RPMI7951 (cell line): ENCODE measurements at regions not wholly inside any gene's neighbourhood (a gene's known extent, or its start where the extent isn't known, plus 50 kb on each side); places are given as distances from the start of the nearest gene placed in this dataset.
"Not testable (repeated sequence)": the region's sequence is repeated elsewhere in the genome, so short reads cannot be mapped to it uniquely, and the experiment has no call there.

ENCODE experiments used
- DNase-seq: peaks from one replicate; pipeline ENCODE4 v3.0.0-alpha.2; 2012; ENCODE audit warnings: low read depth

DNA sequence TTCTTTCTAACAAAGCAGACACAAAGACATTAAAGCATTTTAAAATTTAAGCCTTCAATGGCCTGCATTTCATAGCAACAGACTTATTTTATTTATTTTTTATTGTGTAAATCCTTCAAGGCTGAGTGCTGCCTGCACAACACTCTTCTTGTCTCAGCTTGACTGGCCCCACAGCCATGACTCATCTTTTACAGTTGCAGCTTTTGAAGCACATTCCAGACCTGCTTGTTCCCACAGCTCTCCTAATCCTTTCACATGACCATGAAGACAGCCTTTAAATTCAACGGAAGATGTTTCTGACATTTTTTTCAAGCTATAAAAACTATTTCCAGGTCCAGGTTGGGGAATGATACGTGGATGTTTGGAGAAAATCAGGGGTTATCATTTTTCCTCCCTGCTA lies 276.9 kb upstream of the TACR3 start:
- DNase-seq = peak; percentile 58

DNA sequence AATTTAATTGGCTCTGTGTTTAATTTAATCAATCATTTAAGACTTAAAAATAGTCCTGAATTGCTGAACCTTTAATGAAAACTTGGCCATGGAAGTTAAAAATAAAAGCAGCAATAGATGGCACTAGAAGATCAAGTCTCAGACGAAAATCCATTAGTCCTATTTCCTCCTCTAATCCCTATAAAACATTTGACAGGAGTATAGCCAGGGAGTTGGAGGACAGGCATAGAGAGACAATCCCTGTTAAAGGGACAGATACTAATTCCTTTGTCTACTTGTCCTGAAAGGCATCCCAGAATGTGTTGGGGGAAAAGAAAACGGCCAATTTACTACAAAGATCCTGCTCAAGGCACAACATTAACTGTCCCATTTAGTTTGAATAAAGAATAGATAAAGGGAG lies 276.3 kb upstream of the TACR3 start:
- DNase-seq = peak; percentile 18

DNA sequence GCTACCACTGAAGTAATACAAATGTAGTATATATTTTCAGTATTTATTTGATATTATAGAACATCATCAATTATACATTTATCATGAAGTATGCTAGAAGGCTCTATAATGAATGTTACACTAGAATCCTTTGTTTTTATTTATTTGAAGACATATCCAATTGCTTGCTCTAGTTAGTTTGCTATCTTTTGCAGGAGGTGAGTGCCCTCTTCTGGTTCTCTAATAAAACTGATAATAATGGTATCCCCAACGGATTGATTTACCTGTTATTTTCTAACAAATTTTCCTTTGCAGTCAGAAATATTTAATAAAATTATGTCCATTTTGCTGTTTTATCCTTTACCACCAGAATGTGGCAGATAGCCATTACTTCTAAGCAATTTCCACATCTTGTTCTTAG lies 274.3 kb upstream of the TACR3 start:
- DNase-seq = peak; percentile 0

DNA sequence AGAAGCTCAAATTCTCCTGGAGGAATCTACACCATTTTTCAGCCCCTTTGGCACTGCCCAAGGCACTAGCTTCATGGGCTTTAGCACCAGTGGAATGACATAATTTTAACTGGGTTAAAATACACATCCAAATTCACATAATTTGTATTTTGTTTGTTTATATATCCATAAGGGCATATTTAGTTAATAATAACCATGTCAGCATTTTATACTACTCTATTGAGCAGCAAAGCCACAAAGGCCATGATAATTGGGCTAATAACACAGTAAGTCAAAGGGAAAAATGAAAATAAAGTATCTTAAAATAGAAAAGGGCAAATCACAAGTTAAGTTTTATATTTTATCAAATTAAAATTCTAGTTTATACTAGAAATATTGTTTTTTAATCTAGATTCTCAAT lies 262.7 kb upstream of the TACR3 start:
- DNase-seq = no peak

DNA sequence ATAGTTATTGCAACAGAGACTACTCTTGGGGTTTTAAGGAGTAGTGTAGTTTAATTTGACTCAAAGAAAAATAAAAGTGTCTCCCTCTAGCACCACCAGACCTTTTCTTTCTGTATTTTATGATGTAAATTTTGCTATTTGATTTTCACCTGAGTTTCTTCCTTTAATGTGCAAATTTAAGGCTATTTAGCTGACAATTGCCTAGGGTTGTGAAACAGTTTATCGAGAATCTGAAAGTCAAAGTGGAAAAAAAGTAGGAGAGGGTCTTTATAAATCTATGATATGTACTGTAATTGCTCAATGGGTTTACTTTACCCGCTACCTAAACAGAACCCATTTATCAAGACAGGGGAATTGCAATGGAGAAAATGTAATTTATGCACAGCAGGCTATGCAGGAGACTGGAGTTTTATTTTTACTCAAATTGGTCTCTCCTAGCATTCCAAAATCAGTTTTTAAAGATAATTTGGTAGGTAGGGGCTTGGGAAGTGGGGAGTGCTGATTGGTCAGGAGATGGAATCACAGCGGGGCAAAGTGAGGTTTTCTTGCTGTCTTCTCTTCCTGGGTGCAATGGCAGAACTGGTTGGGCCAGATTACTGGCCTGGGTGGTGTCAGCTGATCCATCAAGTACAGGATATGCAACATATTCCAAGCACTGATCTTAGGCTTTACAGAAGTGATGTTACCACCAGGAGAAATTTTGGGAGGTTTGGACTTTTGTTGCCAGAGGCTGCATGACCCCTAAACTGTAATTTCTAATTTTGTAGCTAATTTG lies 228.6 kb upstream of the TACR3 start:
- DNase-seq = no peak

DNA sequence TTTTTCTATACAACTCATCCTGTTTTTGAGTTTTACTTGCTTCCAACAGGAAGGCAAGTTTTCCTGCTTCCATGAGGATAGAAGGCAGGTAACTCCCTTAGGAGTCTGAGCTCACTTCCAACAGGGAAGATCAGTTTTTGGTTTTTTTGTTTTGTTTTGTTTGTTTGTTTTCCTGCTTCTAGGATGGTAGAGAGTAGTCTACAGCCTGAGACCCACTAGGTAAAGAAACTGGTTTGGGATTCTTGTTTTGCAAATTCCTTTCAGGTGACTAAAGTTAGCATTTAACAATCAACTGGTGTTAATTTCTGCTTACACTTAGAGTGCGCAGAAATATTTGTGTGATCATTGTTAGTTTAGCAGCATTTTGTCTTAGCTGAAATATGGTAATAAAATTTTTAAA lies 227.8 kb upstream of the TACR3 start:
- no peak for DNase-seq

DNA sequence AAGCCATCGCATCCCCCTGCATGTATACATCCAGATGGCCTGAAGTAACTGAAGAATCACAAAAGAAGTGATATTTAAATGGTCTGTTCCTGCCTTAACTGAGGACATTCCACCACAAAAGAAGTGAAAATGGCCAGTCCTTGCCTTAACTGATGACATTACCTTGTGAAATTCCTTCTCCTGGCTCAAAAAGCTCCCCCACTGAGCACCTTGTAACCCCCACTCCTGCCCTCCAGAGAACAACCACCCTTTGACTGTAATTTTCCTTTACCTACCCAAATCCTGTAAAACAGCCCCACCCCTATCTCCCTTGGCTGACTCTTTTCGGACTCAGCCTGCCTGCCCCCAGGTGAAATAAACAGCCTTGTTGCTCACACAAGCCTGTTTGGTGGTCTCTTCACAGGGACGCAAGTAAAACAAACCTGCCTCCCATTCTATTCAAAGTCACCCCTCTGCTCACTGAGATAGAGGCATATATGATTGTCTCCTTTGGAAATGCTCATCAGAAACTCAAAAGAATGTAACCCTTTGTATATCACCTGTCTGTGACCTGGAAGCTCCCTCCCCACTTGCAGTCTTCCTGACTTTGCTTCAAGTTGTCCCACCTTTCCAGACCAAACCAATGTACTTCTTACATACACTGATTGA lies 227.0 kb upstream of the TACR3 start:
- not testable (repeated sequence) for DNase-seq

DNA sequence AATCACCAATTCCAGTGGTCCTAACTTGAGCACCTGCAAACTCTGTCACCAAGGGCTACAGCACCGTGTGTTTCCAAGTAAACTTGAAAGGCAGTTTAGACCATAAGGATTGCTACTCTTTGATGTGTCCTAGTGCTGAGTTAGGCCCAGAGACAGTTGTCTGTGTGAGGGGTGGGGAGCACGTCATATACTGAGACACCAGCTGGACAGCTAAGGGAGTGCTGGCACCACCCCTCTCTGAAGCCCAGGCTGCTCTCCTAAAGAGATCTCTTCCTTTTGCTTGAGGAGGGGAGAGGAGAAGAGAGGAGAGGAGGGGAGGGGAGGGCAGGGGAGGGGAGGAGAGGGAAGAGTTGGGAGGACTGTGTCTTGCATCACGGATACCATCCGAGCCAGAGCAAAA lies 218.7 kb upstream of the TACR3 start:
- no peak for DNase-seq

DNA sequence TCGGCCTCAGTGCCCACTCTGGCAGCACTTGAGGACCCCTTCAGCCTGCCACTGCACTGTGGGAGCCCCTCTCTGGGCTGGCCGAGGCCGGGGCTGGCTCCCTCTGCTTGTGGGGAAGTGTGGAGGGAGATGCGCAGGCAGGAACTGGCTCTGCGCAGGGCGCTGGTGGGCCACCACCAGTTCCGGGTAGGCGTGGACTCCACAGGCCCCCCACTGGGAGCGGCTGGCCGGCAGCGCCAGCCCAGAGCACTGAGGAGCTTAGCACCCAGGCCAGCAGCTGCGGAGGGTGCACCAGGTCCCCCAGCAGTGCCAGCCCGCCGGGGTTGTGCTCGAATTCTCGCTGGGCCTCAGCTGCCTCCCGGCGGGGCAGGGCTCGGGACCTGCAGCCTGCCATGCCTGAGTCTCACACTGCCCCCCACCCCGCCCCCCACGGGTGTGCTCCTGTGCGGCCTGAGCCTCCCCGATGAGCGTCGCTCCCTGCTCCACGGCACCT lies 216.9 kb upstream of the TACR3 start:
- no peak for DNase-seq

DNA sequence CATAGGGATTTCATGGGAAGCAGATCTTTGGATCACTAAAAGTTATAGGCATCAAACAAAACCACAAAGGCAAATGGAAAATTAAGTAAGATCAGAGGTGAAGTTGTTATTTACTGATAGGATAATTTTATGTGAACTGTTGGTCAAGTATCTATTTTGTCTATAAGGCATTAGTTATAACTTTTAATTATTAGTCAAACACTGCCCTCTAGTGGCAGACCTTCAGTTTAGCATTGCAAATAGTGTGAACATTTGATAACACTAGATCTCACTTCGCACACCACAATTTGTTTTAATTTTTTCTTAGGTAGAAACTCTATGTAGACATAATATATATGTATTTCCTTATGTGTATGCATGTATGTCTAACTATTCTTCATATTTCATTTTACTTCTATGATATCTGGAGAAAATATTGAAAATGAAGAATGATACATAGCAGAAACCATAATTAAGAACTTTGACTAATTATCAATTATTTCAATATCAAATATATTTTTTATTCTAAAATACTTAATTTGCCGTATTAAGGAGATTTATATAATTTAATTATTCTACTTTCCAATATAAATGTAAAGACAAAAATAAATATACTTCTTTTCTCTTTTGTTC lies 214.5 kb upstream of the TACR3 start:
- peak; percentile 31 for DNase-seq

DNA sequence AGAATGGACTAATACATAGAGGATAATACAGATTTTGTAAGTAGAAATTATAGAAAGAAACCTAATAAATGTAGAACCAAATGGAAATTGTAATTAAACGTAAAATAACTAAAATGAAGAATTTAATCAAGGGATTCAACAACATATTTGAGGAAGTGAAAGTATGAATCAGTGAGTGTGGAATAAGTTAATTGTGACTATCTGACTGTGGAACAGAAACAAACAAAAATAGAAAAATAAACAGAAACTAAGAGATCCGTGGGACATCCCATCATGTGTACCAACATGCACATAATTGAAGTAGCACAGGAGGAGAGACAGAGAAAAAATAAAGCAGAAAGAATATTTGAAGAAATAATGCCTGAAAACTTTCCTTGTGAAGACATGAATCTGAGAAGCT lies 208.6 kb upstream of the TACR3 start:
- DNase-seq = no peak

DNA sequence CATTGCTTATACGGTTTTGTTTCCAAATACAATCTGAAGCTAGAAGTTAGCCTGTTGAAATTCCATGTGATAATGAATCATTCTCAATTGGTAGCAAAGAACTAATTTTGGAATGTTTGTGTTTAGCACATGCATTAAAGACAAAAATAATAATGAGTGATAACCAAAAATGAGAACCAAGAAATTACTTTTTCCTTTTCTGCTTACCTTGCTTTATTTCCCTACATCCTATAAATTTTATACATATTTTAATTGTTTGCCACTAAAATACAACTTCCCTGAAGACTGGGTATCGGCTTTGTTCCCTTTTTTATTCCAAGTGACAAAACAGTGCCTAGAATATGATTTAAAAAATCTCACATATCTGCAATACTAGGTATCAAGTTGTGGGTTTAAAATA lies 203.8 kb upstream of the TACR3 start:
- no peak for DNase-seq

DNA sequence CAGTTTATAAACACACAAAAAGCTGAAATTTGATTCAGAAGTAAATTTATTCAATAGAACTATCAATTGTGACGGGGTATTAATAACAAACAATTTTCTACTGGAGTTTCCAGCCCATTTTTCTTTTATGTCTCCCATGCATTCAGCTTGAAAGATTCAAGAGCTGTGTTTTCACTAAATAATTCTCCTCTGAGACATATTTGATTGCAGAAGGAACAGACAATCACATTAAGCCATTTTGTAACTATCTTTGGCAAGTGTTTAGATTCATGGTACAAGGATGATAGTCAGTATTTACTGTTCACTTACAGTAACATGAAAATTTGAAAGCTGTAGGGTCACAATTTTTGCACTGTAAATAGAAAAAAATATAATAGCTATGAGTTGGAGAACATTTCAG lies 198.4 kb upstream of the TACR3 start:
- DNase-seq = no peak

DNA sequence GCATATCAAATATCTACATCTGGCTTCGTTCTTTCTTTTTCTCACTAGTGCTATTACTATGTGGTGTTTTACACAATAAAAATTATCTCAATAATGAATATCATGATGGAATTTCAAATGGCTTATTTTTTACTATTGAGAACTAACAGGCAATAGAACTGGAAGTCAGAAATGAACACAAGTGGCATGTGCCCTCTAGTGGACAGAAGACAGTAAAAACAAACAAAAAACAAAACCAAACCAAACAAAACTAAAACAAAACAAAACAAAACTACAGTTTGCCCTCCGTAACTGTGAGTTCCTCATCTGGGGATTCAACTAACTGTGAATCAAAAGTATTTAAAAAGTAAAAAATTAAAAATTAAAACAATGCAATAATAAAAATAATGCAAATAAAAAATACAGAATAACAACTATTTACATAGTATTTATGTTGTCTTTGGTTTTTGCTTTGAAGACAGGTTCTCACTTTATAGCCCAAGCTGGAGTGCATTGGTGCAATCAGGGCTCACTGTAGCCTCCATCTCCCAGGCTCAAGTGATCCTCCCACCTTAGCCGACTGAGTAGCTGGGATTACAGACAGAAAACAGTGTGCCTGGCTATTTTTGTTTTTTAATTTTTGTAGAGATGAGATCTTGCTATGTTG lies 195.6 kb upstream of the TACR3 start:
- DNase-seq = peak; percentile 6

DNA sequence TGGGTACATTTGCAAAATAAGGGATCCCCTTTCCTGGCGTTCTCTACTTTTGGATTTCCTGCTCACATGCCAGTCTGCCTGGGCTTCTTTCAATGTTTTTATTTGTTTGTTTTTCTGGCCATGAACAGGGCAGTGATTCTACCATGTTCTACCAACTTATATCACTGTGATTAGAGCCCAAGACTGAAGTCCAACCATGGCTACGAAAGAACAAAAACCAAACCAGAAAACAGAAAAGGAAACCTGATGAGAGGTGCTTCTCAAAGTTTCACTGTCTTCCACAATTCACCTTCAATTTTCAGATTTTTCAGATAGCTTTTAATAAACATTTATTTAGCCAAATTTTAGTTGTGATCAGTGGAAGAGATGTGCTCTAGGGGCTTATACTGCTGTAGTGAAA lies 187.6 kb upstream of the TACR3 start:
- no peak for DNase-seq

DNA sequence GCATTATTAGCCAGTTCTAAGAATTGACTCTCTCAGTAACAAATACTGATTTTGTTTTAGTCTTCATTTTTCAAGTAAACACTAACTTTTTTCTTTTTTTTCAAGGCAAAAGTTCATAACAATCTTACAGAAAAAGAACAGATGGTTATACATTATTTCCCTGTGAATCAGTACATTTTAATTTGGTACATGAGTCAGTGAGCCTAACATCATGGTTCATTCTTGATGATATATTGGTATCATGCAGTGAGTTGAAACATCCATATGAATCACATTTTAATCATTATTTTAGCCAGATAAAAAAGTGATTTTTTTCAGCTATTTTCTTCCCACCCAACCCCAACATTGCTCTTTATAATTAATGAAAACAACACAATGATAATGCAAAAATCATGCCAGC lies 184.3 kb upstream of the TACR3 start:
- no peak for DNase-seq

DNA sequence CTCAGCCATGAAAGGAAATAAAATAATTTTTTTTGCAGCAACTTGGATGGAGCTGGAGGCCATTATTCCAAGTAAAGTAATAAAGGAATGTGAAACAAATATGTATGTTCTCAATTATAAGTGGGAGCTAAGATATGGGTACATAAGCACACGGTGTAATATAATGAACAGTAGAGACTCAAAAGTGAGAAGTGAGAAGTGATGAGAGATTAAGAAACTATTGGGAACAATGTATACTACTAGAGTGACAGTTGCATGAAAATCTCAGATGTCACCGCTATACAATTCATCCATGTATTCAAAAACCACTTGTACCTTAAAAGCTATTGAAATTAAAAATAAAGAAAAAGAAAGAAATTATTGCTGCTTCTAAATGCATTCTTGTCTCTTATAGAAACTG lies 182.9 kb upstream of the TACR3 start:
- no peak for DNase-seq

DNA sequence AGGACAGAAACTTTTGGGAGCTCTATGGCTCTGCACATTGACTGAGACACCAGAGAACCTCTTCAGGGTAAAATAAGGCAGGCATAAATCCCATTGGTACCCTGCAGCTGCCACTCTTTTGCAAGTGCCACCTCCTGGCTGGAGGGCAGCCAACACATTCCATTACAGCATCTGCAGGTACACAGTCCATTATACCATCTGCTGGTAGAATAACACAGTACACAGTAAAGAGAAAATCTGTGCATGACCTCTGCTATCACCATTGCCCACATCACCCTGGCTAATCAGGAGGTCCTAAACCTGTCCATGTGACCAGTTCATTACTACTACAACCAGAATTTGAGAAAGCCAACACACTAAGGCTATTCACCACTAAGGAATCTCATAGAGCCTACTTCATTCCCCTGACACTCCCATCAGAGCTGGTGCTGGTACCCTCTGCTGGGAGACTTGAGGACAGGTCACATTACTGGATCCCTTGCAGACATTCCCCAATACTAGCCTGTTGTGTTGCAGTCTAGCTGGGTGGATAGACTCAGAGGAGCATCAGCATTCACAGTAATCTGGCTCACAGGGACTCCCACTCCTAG lies 176.2 kb upstream of the TACR3 start:
- DNase-seq = no peak

DNA sequence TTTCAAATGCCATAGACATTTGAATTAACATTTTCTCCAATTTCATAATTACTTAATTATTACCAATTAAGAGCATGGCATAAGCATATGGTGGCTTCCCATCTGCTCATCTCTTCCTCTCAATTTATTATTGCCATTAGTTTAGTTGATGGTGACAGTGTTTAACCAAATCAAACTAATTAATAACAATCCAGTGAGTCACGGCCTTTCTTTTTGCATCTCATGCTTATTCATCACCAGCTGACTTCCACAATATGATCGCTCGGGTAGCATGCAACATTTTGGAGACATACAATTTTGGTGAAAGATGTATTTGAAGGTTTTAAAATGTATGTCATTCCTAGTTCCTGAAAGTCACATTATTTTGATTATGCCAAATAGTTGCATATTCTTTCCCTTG lies 172.8 kb upstream of the TACR3 start:
- no peak for DNase-seq

DNA sequence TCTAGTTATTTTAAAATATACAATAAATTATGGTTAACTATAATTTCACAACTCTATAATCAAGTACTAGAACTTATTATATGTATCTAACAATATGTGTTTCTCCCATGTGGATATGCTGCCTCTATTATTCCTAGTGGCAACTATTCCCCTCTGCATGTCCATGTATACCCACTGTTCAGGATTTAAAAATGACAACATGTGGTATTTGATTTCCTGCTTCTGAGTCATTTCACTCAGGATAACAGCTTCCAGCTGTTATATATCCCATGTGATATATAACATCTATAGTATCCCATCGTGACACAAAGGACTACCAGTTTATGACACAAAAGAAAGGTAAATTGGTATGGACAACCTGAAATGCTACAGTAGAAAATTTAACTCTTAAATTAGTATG lies 167.4 kb upstream of the TACR3 start:
- no peak for DNase-seq

DNA sequence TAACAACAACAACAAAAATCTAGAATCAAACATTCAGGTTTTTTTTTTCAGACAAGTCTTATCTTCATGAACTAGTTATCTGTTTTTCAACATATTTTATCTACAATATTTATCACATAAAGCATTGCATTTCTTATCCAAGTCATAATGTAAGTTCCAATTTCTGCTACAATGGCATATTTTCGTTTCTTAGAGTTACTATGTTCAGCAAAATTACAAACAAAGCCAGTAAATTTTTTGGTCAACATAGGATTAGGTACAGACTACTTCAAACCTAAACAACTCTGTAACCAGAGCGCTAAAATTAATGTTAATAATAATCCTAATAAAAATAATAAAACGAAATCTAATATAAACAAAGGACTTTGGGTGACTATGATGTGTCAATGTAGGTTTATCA lies 165.4 kb upstream of the TACR3 start:
- DNase-seq = no peak

DNA sequence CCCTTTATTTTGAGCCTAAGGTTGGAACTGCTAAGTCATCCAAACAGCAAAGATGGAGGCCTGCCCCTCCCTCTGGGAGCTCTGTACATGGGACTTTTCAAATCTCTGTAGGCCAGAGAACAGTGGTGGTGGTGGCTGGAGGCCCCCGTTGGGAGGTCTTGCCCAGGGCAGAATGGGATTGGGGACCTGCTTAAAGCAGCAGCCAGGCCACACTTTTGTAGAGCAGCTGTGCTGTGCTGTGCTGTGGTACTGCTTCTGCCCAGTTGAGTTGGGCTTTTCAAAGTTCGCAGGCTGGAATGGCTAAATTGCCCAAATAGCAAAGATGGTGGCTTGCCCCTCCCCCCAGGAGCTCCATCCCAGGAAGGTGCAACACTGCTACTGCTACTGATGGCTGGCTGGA lies 147.5 kb upstream of the TACR3 start:
- no peak for DNase-seq
